Astrocyte of the spinal cord (primary cell): ENCODE measurements at regions not wholly inside any gene's neighbourhood (a gene's known extent, or its start where the extent isn't known, plus 50 kb on each side); places are given as distances from the start of the nearest gene placed in this dataset.

ENCODE experiments used
- DNase-seq: peaks from one replicate; pipeline ENCODE4 v3.0.0; 2011; ENCODE audit warnings: low read depth, low spot score
- H3K4me3 ChIP-seq: 2 replicates; pipeline ENCODE4 v1.5.1; 2011; ENCODE audit warnings: low read depth, mild to moderate bottlenecking, low read length, moderate library complexity
- in situ Hi-C: cut with HindIII; loops from 2 replicates; pipeline ENCODE4 v1.10.0; 2017; ENCODE audit warnings: low sequenced_read_pairs
- TF ChIP-seq, protein P1 (sequence below): IDR thresholded peaks from 2 replicates; pipeline ENCODE4 v1.5.1; 2012; ENCODE audit warnings: low read depth, mild to moderate bottlenecking, low read length, inconsistent platforms

DNA sequence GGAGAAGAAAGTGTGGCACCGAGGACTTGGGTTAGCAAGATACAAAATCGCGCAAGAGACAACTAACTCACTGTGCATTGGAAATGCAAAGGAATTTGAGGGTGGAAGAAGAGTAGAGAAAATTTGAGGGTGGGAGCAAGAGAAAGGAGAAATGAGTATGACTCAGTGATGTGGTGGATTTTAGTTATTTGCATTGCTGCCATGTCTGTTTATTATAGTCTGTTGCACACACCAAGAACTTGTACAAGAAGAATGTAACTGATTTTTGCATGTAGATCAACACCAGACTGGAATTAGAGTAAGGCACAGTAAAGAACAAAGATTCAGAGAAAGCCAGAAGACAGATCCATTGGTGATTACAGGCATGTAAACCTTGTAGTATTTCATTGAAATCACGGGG, 71.6 kb upstream of the SMIM36 start:
- TF ChIP-seq, protein P1, sequence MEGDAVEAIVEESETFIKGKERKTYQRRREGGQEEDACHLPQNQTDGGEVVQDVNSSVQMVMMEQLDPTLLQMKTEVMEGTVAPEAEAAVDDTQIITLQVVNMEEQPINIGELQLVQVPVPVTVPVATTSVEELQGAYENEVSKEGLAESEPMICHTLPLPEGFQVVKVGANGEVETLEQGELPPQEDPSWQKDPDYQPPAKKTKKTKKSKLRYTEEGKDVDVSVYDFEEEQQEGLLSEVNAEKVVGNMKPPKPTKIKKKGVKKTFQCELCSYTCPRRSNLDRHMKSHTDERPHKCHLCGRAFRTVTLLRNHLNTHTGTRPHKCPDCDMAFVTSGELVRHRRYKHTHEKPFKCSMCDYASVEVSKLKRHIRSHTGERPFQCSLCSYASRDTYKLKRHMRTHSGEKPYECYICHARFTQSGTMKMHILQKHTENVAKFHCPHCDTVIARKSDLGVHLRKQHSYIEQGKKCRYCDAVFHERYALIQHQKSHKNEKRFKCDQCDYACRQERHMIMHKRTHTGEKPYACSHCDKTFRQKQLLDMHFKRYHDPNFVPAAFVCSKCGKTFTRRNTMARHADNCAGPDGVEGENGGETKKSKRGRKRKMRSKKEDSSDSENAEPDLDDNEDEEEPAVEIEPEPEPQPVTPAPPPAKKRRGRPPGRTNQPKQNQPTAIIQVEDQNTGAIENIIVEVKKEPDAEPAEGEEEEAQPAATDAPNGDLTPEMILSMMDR, result no peak
- no peak for DNase-seq
- in situ Hi-C loops, result no loop called here
- no peak overlapping the region for H3K4me3 ChIP-seq

DNA sequence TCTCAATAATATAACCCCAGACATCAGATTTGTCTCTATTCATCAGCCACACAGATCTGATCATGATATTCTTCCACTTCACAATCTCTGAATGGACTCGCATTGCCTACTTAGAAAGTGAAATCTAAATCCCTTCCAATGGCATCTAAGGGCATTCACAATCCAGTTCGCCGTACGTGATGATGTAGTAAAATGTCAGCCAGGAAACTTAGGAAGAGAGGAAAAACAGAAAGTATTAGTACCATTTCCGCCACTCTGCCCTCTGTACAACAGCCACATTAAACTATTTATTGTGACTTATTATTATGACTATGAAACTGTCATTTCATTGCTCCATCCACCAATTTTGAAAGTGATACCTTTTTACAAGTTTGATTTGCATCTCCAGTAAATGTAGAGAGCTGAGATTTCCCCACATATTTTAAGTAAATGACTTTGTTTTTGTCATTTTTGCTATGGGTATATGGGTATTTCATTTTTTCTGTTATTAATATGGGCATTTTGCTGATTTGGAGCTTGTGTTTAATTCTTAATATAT, 69.4 kb upstream of the SMIM36 start:
- TF ChIP-seq, protein P1, result no peak
- in situ Hi-C loops, result no loop called here
- no peak for DNase-seq
- no peak overlapping the region for H3K4me3 ChIP-seq

DNA sequence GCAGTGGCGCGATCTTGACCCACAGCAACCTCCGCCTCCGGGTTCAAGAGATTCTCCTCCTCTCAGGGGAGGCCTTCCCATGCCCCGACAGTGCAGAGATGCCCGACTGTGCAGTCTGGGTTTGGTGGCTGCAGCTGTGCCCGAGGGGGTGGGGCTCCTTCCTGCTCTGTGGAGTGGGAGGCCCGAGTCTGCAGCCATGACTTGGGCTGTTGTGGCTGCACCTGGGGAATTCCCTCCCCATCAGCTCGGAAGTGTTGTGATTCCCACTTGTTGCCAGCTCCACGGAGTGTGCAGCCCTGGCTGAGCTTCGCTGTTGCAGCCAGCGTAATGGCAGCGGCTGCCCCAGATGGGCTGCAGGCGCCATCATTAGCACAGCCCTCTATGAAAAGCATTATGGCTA, 66.4 kb upstream of the SMIM36 start:
- in situ Hi-C loops, result no loop called here
- TF ChIP-seq, protein P1, result no peak
- H3K4me3 ChIP-seq, result no peak overlapping the region
- DNase-seq, result peak; percentile 42

DNA sequence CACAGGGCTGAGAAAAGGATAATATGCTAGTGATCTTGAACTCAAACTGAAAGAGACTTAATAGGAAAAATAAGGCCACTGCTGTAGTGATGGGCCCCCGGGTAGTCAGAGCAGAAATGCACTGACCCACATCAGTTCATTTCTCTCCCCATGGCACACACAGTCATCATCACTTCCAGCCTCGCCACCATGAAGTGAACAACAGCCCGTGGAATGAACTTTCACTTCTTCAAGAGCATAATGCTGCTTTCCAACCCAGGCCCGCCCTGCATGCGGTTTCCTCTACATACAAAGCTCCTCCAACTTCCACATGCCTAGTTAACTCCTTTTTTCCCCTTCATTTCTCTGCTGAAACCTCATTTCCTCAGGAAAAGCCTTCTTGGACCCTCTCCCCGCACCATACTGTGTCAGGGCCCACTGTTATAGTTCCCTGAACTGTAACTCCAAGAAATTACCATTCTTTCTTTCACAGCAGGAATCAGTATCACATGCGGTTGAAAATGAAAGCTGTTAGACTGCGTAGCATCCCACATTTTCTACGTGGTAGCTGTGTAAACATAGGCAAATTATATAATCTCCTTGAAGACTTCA, 65.8 kb upstream of the SMIM36 start:
- in situ Hi-C loops, result no loop called here
- TF ChIP-seq, protein P1, result no peak
- H3K4me3 ChIP-seq, result peak overlapping the region; percentile 25
- peak; percentile 95 for DNase-seq

DNA sequence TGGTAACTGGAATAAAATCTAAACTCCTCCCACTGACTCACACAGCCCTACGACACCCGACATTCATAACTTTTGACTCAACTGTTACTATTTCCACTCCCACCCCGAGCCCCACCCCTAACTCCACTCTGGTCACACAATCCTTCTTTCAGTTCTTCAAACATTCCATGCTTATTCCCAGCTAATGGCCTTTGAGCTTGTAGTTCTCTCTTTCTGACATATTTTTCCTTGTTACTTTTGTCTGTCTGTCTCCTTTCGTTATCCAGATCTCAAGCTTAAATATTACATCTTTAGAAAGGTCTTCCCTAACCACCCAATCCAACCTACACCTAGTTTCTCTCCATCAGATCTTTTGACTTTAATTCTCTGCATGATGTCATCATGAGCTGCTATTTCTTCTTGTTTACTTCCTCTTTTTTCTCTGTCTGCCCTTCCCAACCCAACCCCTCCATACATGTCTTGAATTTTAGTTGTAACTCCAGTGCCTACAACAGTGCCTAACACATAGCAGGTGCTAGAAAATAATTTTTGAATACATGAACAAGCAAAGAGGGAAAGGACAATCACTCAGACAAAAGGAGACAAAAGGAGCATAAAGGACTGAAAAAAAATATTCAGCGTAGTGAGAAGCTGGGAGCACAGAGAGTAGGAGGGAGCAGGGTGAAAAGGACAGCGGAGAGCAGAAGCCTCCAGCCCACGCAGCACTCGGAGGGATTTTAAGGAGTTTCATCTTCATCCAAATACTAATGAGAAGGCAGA, 65.2 kb upstream of the SMIM36 start:
- TF ChIP-seq, protein P1, result no peak
- in situ Hi-C loops, result no loop called here
- H3K4me3 ChIP-seq, result no peak overlapping the region
- DNase-seq, result peak; percentile 90

DNA sequence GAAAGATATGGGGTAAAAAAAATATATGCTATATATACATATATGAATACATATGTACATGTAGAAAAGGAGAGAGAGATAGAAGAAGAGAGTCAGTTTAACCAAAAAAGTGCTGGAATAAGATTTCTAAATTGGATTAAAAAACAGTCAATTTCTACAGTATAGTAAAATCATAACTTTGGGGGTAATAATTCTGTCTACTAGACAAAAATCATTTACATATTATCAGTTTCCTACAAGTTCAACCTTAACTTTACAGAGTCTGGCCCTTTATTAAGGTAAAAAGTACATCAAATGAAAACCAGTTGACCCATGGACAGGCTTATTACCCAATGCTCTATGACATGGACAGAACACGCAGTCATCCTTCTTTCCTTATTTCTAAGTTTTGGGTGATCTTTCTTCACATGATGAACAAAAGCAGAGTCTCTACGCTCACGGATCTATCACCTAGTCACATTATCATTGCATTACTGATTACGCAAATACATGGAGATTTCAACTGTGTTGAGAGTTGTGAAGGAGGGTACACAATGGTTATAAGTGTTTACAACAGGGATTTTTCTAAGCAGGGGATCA, 63.9 kb upstream of the SMIM36 start:
- TF ChIP-seq, protein P1, result no peak
- in situ Hi-C loops, result no loop called here
- H3K4me3 ChIP-seq, result no peak overlapping the region
- no peak for DNase-seq
